SK-N-SH (cell line): ENCODE measurements at regions not wholly inside any gene's neighbourhood (a gene's known extent, or its start where the extent isn't known, plus 50 kb on each side); places are given as distances from the start of the nearest gene placed in this dataset.
"Not testable (repeated sequence)": the region's sequence is repeated elsewhere in the genome, so short reads cannot be mapped to it uniquely, and the experiment has no call there.

Experiments used
- CTCF ChIA-PET: fragments of 300-600, 350-600 bp; formaldehyde crosslinking; extraction: SDS; loops from one replicate; lab custom pipeline; 2021; lab: Yijun Ruan, JAX
- POLR2A ChIA-PET: fragments of 350-600 bp; sonication (Branson Sonifier 250); formaldehyde crosslinking; extraction: SDS; loops from one replicate; lab custom pipeline; 2020; ENCODE audit warnings: antibody characterized with exemption, inconsistent platforms; lab: Yijun Ruan, JAX
- DNase-seq: peaks from one replicate; pipeline ENCODE4 v3.0.0; 2012
- H2AFZ ChIP-seq: fragments of 200-600 bp; sonication (generic); 2 replicates; pipeline ENCODE4 v1.8.1; 2016; ENCODE audit warnings: antibody characterized with exemption, mild to moderate bottlenecking, low read depth
- H3F3A ChIP-seq: fragments of 200-600 bp; sonication (generic); replicated peaks from 2 replicates; pipeline ENCODE3; 2016; ENCODE audit warnings: antibody characterized with exemption, mild to moderate bottlenecking; ENCODE audit not compliant: insufficient read depth
- H3K27ac ChIP-seq, 2 experiments: fragments of 200-500 bp in 1 of 2; fragments of 200-600 bp in 1 of 2; sonication (Bioruptor generic) in 1 of 2; sonication (generic), shearing (Covaris generic) in 1 of 2; 2 replicates each; pipeline versions ENCODE4 v1.5.1 to v1.6.1; 2014 to 2016; ENCODE audit warnings: low read depth in 2 of 2, inconsistent platforms in 1 of 2, low read length in 1 of 2, mild to moderate bottlenecking in 1 of 2, mixed read lengths in 1 of 2
- H3K27me3 ChIP-seq: fragments of 200-600 bp; sonication (generic), shearing (Covaris generic); 2 replicates; pipeline ENCODE4 v1.6.1; 2016; ENCODE audit warnings: mixed run types; ENCODE audit not compliant: insufficient read depth
- H3K36me3 ChIP-seq, 2 experiments: fragments of 200-500 bp in 1 of 2; fragments of 200-600 bp in 1 of 2; sonication (Bioruptor generic) in 1 of 2; sonication (generic) in 1 of 2; replicated peaks in 1 of 2; 2 replicates each; pipeline versions ENCODE3 to v1.5.1; 2014 to 2016; ENCODE audit warnings: low read length in 1 of 2, mild to moderate bottlenecking in 1 of 2; ENCODE audit not compliant: insufficient read depth in 2 of 2, control insufficient read depth in 1 of 2
- H3K4me1 ChIP-seq, 2 experiments: fragments of 200-500 bp in 1 of 2; fragments of 200-600 bp in 1 of 2; sonication (Bioruptor generic) in 1 of 2; sonication (generic), shearing (Covaris generic) in 1 of 2; 2 replicates each; pipeline versions ENCODE4 v1.5.1 to v1.6.1; 2014 to 2016; ENCODE audit warnings: low read depth in 1 of 2, low read length in 1 of 2, mixed run types in 1 of 2; ENCODE audit not compliant: insufficient read depth in 2 of 2, control insufficient read depth in 1 of 2
- H3K4me2 ChIP-seq: fragments of 200-600 bp; sonication (generic), shearing (Covaris generic); 2 replicates; pipeline ENCODE4 v1.6.1; 2017; ENCODE audit warnings: mixed run types
- H3K4me3 ChIP-seq, 2 experiments: fragments of 200-500 bp in 1 of 2; fragments of 200-600 bp in 1 of 2; sonication (Bioruptor generic) in 1 of 2; sonication (generic), shearing (Covaris generic) in 1 of 2; 2 replicates each; pipeline versions ENCODE4 v1.5.1 to v1.8.1; 2014 to 2016; ENCODE audit warnings: low read depth in 2 of 2, inconsistent platforms in 1 of 2, low read length in 1 of 2, mild to moderate bottlenecking in 1 of 2, mixed read lengths in 1 of 2, moderate library complexity in 1 of 2
- H3K79me2 ChIP-seq: fragments of 200-600 bp; sonication (generic); 2 replicates; pipeline ENCODE4 v1.8.1; 2017; ENCODE audit warnings: mild to moderate bottlenecking; ENCODE audit not compliant: insufficient read depth
- H3K9ac ChIP-seq: fragments of 200-600 bp; sonication (generic); 2 replicates; pipeline ENCODE4 v1.6.1; 2017; ENCODE audit warnings: mixed run types
- H3K9me2 ChIP-seq: fragments of 200-600 bp; sonication (generic); 2 replicates; pipeline ENCODE4 v1.6.1; 2017; ENCODE audit warnings: mixed run types
- H3K9me3 ChIP-seq: fragments of 200-600 bp; sonication (generic); 2 replicates; pipeline ENCODE4 v1.6.1; 2017; ENCODE audit warnings: mixed run types, mild to moderate bottlenecking, moderate library complexity
- H4K20me1 ChIP-seq: fragments of 200-600 bp; sonication (generic); 2 replicates; pipeline ENCODE4 v1.6.1; 2017; ENCODE audit warnings: mild to moderate bottlenecking, mixed run types; ENCODE audit not compliant: insufficient read depth
- CTCF ChIP-seq: fragments of 200-600 bp; sonication (generic); IDR thresholded peaks from 2 replicates; pipeline ENCODE4 v1.6.1; 2017; ENCODE audit warnings: antibody characterized with exemption, mild to moderate bottlenecking, moderate library complexity
- RAD21 ChIP-seq: IDR thresholded peaks from 2 replicates; pipeline ENCODE4 v1.6.1; 2012; ENCODE audit warnings: mild to moderate bottlenecking, low read length
- WGBS: methylation state at CpG from one replicate; pipeline ENCODE4 v1.1.6; 2017; ENCODE audit warnings: low lambda C conversion rate; 5-methylcytosine and 5-hydroxymethylcytosine counted together

DNA sequence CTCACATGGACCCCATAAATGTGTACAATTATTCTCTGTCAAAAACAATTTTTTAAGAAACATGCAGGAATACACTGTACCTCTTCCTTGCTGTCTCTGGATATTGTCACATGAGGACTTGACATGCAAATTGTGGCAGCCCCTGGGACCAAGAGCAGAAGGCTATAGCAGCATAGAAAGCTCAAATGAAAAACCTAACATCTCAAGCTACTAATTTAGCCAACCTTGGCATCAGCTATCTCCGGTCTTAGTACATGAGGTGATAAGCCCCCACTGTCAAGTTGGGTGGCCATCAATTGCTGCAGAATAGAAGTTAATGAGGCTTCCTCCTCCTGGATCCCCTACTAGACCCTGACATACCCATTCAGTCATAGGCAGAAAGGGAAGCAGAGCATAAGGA lies 101.0 kb upstream of the CLEC6A start:
- 0% methylated on average over 1 of the region's 1 CpG for WGBS
- H3K4me1 ChIP-seq, H3K79me2 ChIP-seq, H3K4me2 ChIP-seq, H4K20me1 ChIP-seq, H3K4me3 ChIP-seq, H3K9ac ChIP-seq, H3K36me3 ChIP-seq, H3K27me3 ChIP-seq, H3K27ac ChIP-seq, DNase-seq, H3K9me3 ChIP-seq, H2AFZ ChIP-seq, H3K9me2 ChIP-seq, POLR2A ChIA-PET, CTCF ChIA-PET, H3F3A ChIP-seq: not testable (repeated sequence)

DNA sequence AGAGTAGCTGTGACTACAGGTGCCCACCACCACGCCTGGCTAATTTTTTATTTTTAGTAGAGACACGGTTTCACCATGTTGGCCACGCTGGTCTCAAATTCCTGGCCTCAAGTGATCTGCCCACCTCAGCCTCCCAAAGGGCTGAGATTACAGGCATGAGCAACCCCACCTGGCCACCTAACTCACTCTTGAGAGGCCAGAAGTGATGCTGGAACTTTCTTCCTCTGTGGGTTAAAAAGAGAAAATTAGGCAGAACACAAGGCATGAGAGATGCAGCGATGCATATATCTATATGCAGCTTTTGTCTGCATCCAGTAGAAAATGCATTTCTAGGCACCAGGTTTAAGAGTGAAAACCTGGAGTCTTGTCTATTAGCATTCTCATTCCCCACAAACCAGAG lies 100.2 kb upstream of the CLEC6A start:
- H3K9ac ChIP-seq, H3K27ac ChIP-seq, H2AFZ ChIP-seq, DNase-seq, H4K20me1 ChIP-seq, H3K9me2 ChIP-seq, H3K4me1 ChIP-seq, H3F3A ChIP-seq, H3K4me2 ChIP-seq, H3K79me2 ChIP-seq, H3K27me3 ChIP-seq, H3K4me3 ChIP-seq, CTCF ChIA-PET, H3K9me3 ChIP-seq, POLR2A ChIA-PET, H3K36me3 ChIP-seq: not testable (repeated sequence)
- WGBS, result 0% methylated on average over 4 of the region's 4 CpGs

DNA sequence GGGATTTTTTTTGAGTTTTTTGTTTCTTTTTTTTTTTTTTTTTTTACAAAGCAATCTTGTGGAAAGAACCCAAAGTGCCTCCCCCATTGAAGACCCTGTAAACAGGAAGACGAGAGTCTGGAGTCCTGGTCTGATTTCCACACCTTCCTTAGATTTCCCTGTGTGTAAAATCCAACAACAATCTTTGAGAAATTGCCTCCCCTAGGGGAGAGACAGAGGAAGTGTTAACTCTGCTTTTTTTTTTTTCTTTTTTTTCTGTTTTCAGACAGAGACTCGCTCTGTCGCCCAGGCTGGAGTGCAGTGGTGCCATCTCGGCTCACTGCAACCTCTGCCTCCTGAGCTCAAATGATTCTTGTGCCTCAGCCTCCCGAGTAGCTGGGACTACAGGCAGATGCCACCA lies 82.0 kb upstream of the CLEC6A start:
- H3K27ac ChIP-seq, H3K4me1 ChIP-seq, H3K79me2 ChIP-seq, H3K4me3 ChIP-seq, H3K36me3 ChIP-seq, CTCF ChIA-PET, H3K9ac ChIP-seq, H2AFZ ChIP-seq, H4K20me1 ChIP-seq, H3K9me2 ChIP-seq, H3K9me3 ChIP-seq, POLR2A ChIA-PET, H3F3A ChIP-seq, H3K27me3 ChIP-seq, DNase-seq, H3K4me2 ChIP-seq: not testable (repeated sequence)
- TF ChIP-seq RAD21 (0 out of 2 replicates have a peak, but pooled peaks have one; percentile 6), CTCF (peak; percentile 36)
- WGBS, result 0% methylated on average over 5 of the region's 5 CpGs

DNA sequence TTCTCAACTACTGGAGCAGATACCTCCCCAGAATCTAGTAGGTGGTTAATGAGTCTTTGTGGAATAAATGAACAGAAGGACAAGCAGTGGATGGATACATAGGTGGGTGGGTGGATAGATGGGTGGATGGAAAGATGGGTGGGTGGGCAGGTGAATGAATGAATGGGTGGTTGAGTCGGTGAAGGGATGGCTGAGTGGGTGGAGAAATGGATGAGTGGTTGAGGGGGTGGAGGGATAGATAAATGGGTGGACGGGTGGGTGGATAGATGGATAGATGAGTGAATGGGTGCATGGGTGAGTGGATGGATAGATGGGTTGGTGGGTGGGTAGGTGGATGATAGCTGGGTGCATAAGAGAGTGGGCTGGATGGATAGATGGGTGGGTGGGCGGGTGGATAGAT lies 80.6 kb upstream of the CLEC6A start:
- H3K9me3 ChIP-seq, H3K4me3 ChIP-seq, H3K79me2 ChIP-seq, POLR2A ChIA-PET, H3K4me2 ChIP-seq, H3K36me3 ChIP-seq, H3K9me2 ChIP-seq, H3K27me3 ChIP-seq, DNase-seq, H3F3A ChIP-seq, H3K9ac ChIP-seq, H4K20me1 ChIP-seq, H3K4me1 ChIP-seq, H3K27ac ChIP-seq, CTCF ChIA-PET, H2AFZ ChIP-seq: not testable (repeated sequence)
- 1% methylated on average over 3 of the region's 3 CpGs for WGBS

DNA sequence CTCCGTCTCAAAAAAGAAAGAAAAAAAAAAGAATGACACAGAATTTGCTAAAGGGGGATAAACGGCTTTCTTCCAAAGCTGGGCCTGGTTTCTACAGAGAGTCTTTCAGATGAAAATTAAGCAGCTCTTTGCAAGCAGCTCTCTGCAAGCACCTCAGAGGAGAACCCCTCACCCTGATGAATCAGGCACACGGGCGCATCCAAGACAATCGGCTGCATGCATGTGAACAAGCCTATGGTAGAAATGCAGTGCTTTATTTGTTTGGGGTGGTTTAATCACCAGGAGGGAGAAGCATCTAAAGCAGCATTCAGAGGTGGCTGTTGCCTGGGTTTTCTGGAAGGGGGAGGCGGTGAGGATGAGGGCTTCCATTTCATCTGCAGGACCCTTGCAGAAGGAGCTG lies 78.0 kb upstream of the CLEC6A start:
- POLR2A ChIA-PET, DNase-seq, H3K27ac ChIP-seq, H2AFZ ChIP-seq, CTCF ChIA-PET, H3K4me3 ChIP-seq, H3K4me2 ChIP-seq, H3K9me3 ChIP-seq, H3K36me3 ChIP-seq, H4K20me1 ChIP-seq, H3K27me3 ChIP-seq, H3K9me2 ChIP-seq, H3K79me2 ChIP-seq, H3K4me1 ChIP-seq, H3F3A ChIP-seq, H3K9ac ChIP-seq: not testable (repeated sequence)
- WGBS, result 15% methylated on average over 6 of the region's 6 CpGs

DNA sequence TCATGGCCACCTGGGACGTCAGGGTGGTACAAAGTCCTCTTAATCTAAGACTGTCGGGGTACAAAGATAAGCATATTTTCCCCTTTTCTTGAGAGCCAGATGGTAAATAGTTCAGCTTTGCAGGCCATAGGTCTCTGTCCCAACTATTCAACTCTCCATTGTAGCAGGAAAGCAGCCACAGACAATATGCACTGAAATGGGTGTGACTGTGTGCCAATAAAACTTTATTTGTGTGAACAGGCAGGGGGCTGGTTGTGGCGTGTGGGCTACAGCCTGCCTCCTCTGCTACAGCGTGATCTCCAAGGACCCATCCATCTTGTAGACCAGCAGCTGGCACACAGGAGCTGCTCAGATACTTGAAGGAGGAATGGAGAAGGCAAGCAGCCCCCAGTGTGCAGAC lies 73.2 kb upstream of the CLEC6A start:
- 4% methylated on average over 4 of the region's 4 CpGs for WGBS
- DNase-seq, H3K9me2 ChIP-seq, H3K9ac ChIP-seq, H3K4me2 ChIP-seq, H3K27me3 ChIP-seq, H3K4me3 ChIP-seq, H3F3A ChIP-seq, CTCF ChIA-PET, H3K79me2 ChIP-seq, H2AFZ ChIP-seq, H3K4me1 ChIP-seq, H3K36me3 ChIP-seq, H3K9me3 ChIP-seq, H4K20me1 ChIP-seq, H3K27ac ChIP-seq, POLR2A ChIA-PET: not testable (repeated sequence)
